GM18907 (cell line): ENCODE measurements at regions not wholly inside any gene's neighbourhood (a gene's known extent, or its start where the extent isn't known, plus 50 kb on each side); places are given as distances from the start of the nearest gene placed in this dataset.

Experiments used
- ATAC-seq: cut with Tn5 transposase; IDR thresholded peaks from one replicate; pipeline ENCODE4 v1.9.1; 2021; ENCODE audit warnings: mild to moderate bottlenecking, moderate library complexity; ENCODE audit not compliant: unreplicated experiment

GRCh38 chr10:36187380-36188079 is 545.4 kb upstream of the FZD8 start:
- ATAC-seq = no peak

- no peak for ATAC-seq
Observed at GRCh38 chr10:36185097-36185496, 543.0 kb upstream of the FZD8 start.

GRCh38 chr10:36183726-36184125 is 541.6 kb upstream of the FZD8 start:
- no peak for ATAC-seq

GRCh38 chr10:36183056-36183455 is 541.0 kb upstream of the FZD8 start:
- ATAC-seq = no peak

- ATAC-seq = no peak
Observed at GRCh38 chr10:36182606-36183005, 540.5 kb upstream of the FZD8 start.

GRCh38 chr10:36182179-36182566 is 540.1 kb upstream of the FZD8 start:
- no peak for ATAC-seq

GRCh38 chr10:36181426-36182178 is 539.5 kb upstream of the FZD8 start:
- no peak for ATAC-seq

GRCh38 chr10:36178616-36179015 is 536.5 kb upstream of the FZD8 start:
- ATAC-seq = no peak

- no peak for ATAC-seq
Observed at GRCh38 chr10:36177071-36177470, 535.0 kb upstream of the FZD8 start.

- no peak for ATAC-seq
Observed at GRCh38 chr10:36175954-36176353, 533.9 kb upstream of the FZD8 start.

- no peak for ATAC-seq
Observed at GRCh38 chr10:36173364-36173763, 531.3 kb upstream of the FZD8 start.

- ATAC-seq = no peak
Observed at GRCh38 chr10:36171953-36172940, 530.2 kb upstream of the FZD8 start.

GRCh38 chr10:36171556-36171952 is 529.5 kb upstream of the FZD8 start:
- ATAC-seq = no peak

GRCh38 chr10:36170943-36171501 is 528.9 kb upstream of the FZD8 start:
- ATAC-seq = no peak

- no peak for ATAC-seq
Observed at GRCh38 chr10:36170142-36170719, 528.1 kb upstream of the FZD8 start.

GRCh38 chr10:36168777-36169176 is 526.7 kb upstream of the FZD8 start:
- no peak for ATAC-seq

GRCh38 chr10:36164556-36165504 is 522.7 kb upstream of the FZD8 start:
- no peak for ATAC-seq

GRCh38 chr10:36163827-36164226 is 521.7 kb upstream of the FZD8 start:
- no peak for ATAC-seq

- ATAC-seq = no peak
Observed at GRCh38 chr10:36157486-36157885, 515.4 kb upstream of the FZD8 start.

GRCh38 chr10:36148207-36148606 is 506.1 kb upstream of the FZD8 start:
- ATAC-seq = no peak
